HepG2 (cell line): ENCODE measurements at regions not wholly inside any gene's neighbourhood (a gene's known extent, or its start where the extent isn't known, plus 50 kb on each side); places are given as distances from the start of the nearest gene placed in this dataset.

Experiments
- ATAC-seq: fragments of 200-7000 bp; cut with Tn5 transposase; 3 replicates; pipeline ENCODE4 v1.9.1; 2020; ENCODE audit warnings: mild to moderate bottlenecking, moderate library complexity
- BruUV-seq: library from RNA; stranded (reverse); fragments of 400-500 nt; replicated peaks from 2 replicates; lab custom pipeline; 2021; lab: Mats Ljungman, UMichigan
- CTCF ChIA-PET: fragments of 300-600 bp; formaldehyde crosslinking; extraction: SDS; loops from one replicate; lab custom pipeline; 2021; ENCODE audit warnings: low total read pairs, inconsistent platforms, low intra/inter-chr PET ratio; lab: Yijun Ruan, JAX
- POLR2A ChIA-PET: fragments of 350-600 bp; sonication (Branson Sonifier 250); formaldehyde crosslinking; loops from one replicate; lab custom pipeline; 2020; ENCODE audit warnings: antibody characterized with exemption, inconsistent platforms; lab: Yijun Ruan, JAX
- DNase-seq: peaks from one replicate; pipeline ENCODE4 v3.0.0-alpha.2; 2015; ENCODE audit warnings: low spot score
- FAIRE-seq: peaks from 3 replicates; lab custom pipeline; 2011; peaks lifted over from hg19 to GRCh38; lab: Jason Lieb, UNC
- H2AFZ ChIP-seq: one replicate; pipeline ENCODE4 v1.6.1; 2011; ENCODE audit warnings: low read length, inconsistent platforms
- H3K27ac ChIP-seq: fragments of 300-600 bp; 3 replicates; pipeline ENCODE4 v1.8.0; 2011; ENCODE audit warnings: mixed run types, mild to moderate bottlenecking, mixed read lengths, low read length, inconsistent platforms; ENCODE audit not compliant: insufficient read depth; ENCODE audit errors: extremely low read length
- H3K27me3 ChIP-seq, 2 experiments: fragments of 200-600 bp in 1 of 2; 2 replicates in 1 of 2; 3 replicates in 1 of 2; pipeline versions ENCODE4 v1.6.0 to v1.8.0; 2011; ENCODE audit warnings: low read length in 2 of 2, mild to moderate bottlenecking in 2 of 2, moderate library complexity in 2 of 2, inconsistent platforms in 1 of 2; ENCODE audit not compliant: insufficient read depth in 2 of 2, control insufficient read depth in 1 of 2
- H3K36me3 ChIP-seq, 2 experiments: fragments of 200-600 bp in 1 of 2; replicated peaks in 1 of 2; 2 replicates in 1 of 2; 3 replicates in 1 of 2; pipeline versions ENCODE4 v1.5.1 to v1.8.0; 2011; ENCODE audit warnings: low read length in 2 of 2, inconsistent platforms in 1 of 2; ENCODE audit not compliant: insufficient read depth in 2 of 2, control insufficient read depth in 1 of 2
- H3K4me1 ChIP-seq: 2 replicates; pipeline ENCODE4 v1.5.1; 2012; ENCODE audit warnings: low read length, inconsistent platforms; ENCODE audit not compliant: insufficient read depth
- H3K4me2 ChIP-seq: 2 replicates; pipeline ENCODE4 v1.6.0; 2011; ENCODE audit warnings: low read depth, low read length, inconsistent platforms
- H3K4me3 ChIP-seq, 3 experiments: fragments of 200-600 bp in 1 of 3; sonication (generic), shearing (Covaris generic) in 1 of 3; replicated peaks in 1 of 3; 2 replicates each; pipeline ENCODE4 v1.5.1; 2011 to 2016; ENCODE audit warnings: low read length in 3 of 3, inconsistent platforms in 2 of 3, low read depth in 2 of 3, mild to moderate bottlenecking in 2 of 3, control low read depth in 1 of 3, mixed read lengths in 1 of 3; ENCODE audit not compliant: insufficient read depth in 1 of 3
- H3K79me2 ChIP-seq: one replicate; pipeline ENCODE4 v1.6.1; 2011; ENCODE audit warnings: low read length, inconsistent platforms; ENCODE audit not compliant: insufficient read depth
- H3K9ac ChIP-seq: 2 replicates; pipeline ENCODE4 v1.6.0; 2011; ENCODE audit warnings: mild to moderate bottlenecking, low read depth, low read length, inconsistent platforms; ENCODE audit not compliant: insufficient read depth
- H3K9me3 ChIP-seq: 2 replicates; pipeline ENCODE4 v1.5.1; 2012; ENCODE audit warnings: mild to moderate bottlenecking, low read length
- H4K20me1 ChIP-seq: 2 replicates; pipeline ENCODE4 v1.6.0; 2011; ENCODE audit warnings: inconsistent platforms, mild to moderate bottlenecking, low read length, moderate library complexity; ENCODE audit not compliant: insufficient read depth
- HDAC2 ChIP-seq: sonication (generic); formaldehyde crosslinking; IDR thresholded peaks from 2 replicates; pipeline ENCODE4 v1.4.0; 2020; ENCODE audit warnings: missing genetic modification reagents
- MAFK ChIP-seq, 2 experiments: IDR thresholded peaks in 1 of 2; conservative IDR thresholded peaks in 1 of 2; 2 replicates each; pipeline ENCODE4 v1.6.1; 2011; ENCODE audit warnings: improper control_type of control experiment in 2 of 2, low read length in 2 of 2
- MNT ChIP-seq: fragments of 450-650 bp; IDR thresholded peaks from 2 replicates; pipeline ENCODE4 v1.6.1; 2016
- SRSF1 ChIP-seq: fragments of 200-400 bp; formaldehyde crosslinking; optimal IDR thresholded peaks from 2 replicates; pipeline ENCODE3; 2017; ENCODE audit warnings: mild to moderate bottlenecking, low read depth, low read length, moderate library complexity
- ZSCAN29 ChIP-seq: sonication (generic); formaldehyde crosslinking; conservative IDR thresholded peaks from 2 replicates; pipeline ENCODE4 v1.4.0; 2020; ENCODE audit warnings: mild to moderate bottlenecking, missing genetic modification reagents
- WGBS: methylation state at CpG from one replicate; pipeline ENCODE4 v1.1.6; 2017; ENCODE audit warnings: low lambda C conversion rate; 5-methylcytosine and 5-hydroxymethylcytosine counted together
- in situ Hi-C: cut with HindIII; loops from 2 replicates; pipeline ENCODE4 v1.10.0; 2017; ENCODE audit warnings: low pct_unique_long_range_greater_than_20kb; ENCODE audit not compliant: extremely low pct_ligation_motif_present
- intact Hi-C: fragments of 100-400 bp; cut with micrococcal nuclease; formaldehyde crosslinking; loops from one replicate; pipeline ENCODE4 v1.10.0; 2022; ENCODE audit not compliant: unreplicated experiment

DNA sequence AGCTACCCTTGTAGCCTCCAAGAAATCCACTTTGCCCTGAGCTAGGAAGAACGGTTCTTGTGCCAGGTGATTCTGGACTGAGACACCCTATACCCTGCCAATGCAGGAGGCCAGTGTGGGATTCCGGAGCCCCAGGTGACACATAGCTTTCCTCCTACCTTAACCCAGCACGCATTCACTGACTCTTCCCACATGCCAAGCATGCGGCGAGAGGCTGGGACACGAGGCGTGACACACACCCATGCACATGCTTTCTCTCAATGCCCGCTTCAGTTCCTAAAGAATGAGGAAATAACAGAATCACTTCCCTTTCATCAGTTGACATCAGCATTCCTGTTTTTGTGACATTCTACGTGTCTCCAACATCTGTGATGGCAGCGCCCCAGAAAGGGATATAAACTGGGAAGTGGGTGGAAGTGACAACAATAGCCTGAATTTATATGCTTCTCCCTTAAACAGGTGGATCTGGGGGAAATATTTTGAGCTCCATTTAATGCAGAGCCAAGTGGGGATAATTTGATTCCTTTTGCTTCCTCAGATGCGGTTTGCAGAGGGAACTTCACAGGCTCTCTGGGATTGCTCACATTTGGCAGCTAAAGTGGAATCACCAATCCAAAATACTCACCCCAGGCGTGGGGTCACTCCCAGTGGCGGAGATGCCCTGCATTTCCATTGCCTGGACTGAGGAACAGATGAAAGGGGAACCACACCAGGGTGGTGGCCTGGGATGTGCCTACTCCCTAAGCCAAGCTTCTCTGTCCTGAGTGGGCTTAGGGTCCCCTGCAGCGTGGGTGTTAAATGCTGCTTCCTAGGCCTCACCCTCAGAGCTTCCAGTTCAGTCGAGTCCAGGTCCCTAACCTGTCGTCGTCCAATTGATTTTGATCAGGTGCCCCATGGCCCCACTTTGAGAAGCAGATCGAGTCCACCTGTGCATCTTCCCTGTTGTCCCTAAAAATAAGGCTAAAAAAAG lies 445.1 kb downstream of the SIPA1L2 start:
- no peaks in the 10 kb centered on the region for H3K4me1 ChIP-seq
- no peak overlapping the region for H3K4me2 ChIP-seq
- no peak overlapping the region for H2AFZ ChIP-seq
- intact Hi-C loops: no loop called here
- no peaks in the 10 kb centered on the region for H4K20me1 ChIP-seq
- H3K4me3 ChIP-seq: no peak overlapping the region
- no peaks in the 10 kb centered on the region for H3K9me3 ChIP-seq
- H3K27me3 ChIP-seq: peaks cover 1 to 12% of the 10 kb centered on the region in 2 experiments; a peak in 3 of 5 replicates
- H3K36me3 ChIP-seq: no peaks in the 10 kb centered on the region
- no peaks in the 10 kb centered on the region for H3K79me2 ChIP-seq
- H3K9ac ChIP-seq: no peak overlapping the region
- no peak for FAIRE-seq
- ChIA-PET CTCF (no interaction called here), POLR2A (no interaction called here)
- DNase-seq: no peak
- no TSS peak for BruUV-seq
- in situ Hi-C loops: no loop called here
- WGBS: 28% methylated on average over 13 of the region's 18 CpGs
- 0 out of 2 replicates have a peak, but pooled peaks have one; percentile 6 for TF ChIP-seq MNT
- TF ChIP-seq MAFK (conservative IDR thresholded peaks at IDR 0.05 in 1 of 2, IDR thresholded peaks at IDR 0.05 in 1 of 2; ENCODE audit: low read length in 2 of 2): no peak
- no peak overlapping the region for H3K27ac ChIP-seq
- ATAC-seq: no peak

- H3K9ac ChIP-seq: no peak overlapping the region
- no TSS peak for BruUV-seq
- no peaks in the 10 kb centered on the region for H4K20me1 ChIP-seq
- intact Hi-C loops (no loop called here), in situ Hi-C loops (no loop called here)
- DNase-seq (no peak), ATAC-seq (no peak), FAIRE-seq (no peak)
- no peaks in the 10 kb centered on the region for H3K9me3 ChIP-seq
- H3K4me3 ChIP-seq: no peak overlapping the region
- H3K36me3 ChIP-seq: no peaks in the 10 kb centered on the region
- ChIA-PET CTCF (no interaction called here), POLR2A (no interaction called here)
- TF ChIP-seq ZSCAN29 (CRISPR knock-in tag) (no peak), HDAC2 (CRISPR knock-in tag) (no peak), SRSF1 (no peak)
- H3K4me2 ChIP-seq: no peak overlapping the region
- H3K27ac ChIP-seq: no peak overlapping the region
- peaks cover 1 to 12% of the 10 kb centered on the region in 2 experiments; a peak in 3 of 5 replicates for H3K27me3 ChIP-seq
- no peak overlapping the region for H2AFZ ChIP-seq
- no peaks in the 10 kb centered on the region for H3K4me1 ChIP-seq
- H3K79me2 ChIP-seq: no peaks in the 10 kb centered on the region
Measured at GRCh38 chr1:232183802-232184201, 446.1 kb downstream of the SIPA1L2 start.
